HG03159 (cell line): ENCODE measurements at regions not wholly inside any gene's neighbourhood (a gene's known extent, or its start where the extent isn't known, plus 50 kb on each side); places are given as distances from the start of the nearest gene placed in this dataset.

ENCODE experiments used
- ATAC-seq: cut with Tn5 transposase; IDR thresholded peaks from one replicate; pipeline ENCODE4 v1.9.1; 2021; ENCODE audit warnings: mild to moderate bottlenecking, moderate library complexity; ENCODE audit not compliant: unreplicated experiment

DNA sequence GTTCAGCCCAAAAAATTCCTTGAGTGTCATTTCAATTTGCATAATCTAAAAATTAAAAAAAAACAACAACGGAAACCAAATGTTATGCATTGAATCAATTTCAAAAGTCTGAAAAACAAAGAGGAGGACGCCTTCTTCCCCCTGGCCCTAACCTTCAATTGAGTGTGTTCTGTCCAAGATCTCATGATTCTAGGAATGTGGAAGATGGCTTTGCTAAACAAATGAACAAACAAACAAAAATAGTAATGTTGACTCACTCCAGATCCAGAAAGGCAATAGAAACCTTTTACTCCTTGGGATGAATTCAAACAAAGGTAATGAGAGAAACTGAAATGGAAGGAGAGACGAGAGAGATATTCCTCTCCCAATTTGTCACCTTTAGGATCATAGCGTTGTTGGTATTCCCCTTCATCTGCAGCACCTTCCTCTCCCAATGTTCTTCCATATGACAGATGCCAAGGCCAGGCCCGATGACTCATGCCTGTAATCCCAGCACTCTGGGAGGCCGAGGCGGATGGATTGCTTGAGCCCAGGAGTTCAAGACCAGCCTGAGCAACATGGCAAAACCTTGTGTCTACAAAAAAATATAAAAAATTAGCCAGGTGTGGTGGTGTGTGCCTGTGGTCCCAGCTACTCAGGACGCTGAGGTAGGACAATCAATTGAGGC, 109.2 kb upstream of the ADGRF1 start:
- no peak for ATAC-seq

DNA sequence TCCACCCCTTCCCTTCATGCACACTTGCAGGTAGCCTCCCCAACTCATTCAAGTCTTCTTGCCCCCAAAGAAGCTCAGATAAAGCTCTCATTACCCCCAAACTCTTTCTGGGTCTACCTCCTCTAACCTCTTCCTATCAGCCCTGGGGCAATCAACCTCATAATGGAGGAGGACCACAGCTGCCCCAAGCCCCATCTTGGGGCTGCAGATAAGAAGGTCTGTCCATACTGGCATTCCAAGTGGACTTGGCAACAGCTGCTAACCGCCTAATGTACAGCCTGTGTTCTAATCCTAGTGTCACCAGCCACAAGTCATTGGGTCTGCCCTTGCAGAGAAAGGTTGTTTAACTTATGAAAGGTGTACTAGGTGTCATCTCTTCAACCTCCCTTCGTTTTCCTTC, 107.4 kb upstream of the ADGRF1 start:
- no peak for ATAC-seq

DNA sequence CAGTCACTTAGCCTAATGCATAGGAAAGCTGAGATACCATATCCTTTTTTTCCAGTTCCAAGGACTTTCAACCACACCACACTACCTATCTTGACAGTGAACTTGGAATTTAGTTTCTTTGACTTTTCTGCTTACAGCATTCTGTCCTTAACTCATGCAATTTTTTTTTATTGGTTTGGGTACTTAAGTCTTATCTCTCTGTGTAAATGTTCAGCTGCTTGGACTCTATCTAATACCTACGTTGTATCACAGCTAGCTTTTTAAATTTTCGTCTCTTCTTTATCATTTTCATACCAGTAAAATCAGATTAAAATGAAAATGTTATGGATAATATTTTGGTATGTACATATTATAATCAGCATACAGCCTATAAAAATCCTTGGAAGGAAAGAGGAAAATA, 106.9 kb upstream of the ADGRF1 start:
- ATAC-seq: no peak

DNA sequence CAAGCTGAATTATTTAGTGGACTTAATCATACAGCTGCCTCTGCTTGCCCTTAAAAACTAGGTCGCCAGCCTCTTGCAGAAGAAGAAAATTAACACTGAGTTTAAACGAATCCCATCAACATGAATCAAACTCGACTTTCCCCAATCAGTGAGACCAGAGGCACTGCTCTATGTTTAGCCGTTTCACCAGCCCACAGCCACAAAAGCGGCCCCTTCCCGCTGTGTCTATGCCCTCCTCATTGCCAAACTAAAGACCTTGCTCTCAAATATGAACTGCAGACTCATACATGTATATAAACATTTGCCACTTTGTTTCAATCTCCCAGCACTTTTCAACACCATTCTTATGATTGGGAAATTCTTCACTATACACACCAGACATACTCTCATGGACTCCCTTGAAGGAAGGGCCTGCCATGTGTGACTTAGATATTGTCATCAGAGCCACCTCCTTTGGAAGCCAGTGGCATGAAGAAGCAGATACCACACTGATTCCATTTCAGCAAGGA, 105.8 kb upstream of the ADGRF1 start:
- no peak for ATAC-seq

DNA sequence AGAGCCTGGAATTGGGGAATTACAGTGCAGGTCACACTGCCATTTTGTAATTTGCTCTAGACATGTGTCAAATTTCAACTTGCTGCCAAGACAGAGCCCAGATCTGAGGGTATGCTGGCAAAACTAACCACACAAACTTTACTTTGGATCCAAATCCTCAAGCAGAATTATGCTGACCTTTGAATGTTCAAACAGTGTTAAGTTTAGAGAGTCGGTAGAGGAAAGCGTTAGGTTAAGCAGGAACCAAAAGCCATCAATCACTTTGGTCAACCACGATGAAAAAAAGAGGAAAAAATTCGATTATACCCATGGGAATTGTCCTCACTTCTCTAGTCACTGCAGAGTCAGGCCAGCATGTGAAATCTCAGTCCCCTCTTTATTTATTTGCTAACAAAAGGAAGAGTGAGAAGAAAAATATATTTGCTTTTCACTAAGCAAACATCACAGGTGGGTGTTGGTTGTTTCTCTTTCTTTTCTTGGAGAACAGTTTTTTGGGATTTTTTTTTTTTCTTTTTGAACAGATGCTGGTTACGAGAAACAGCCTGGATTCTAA, 105.1 kb upstream of the ADGRF1 start:
- ATAC-seq: no peak

DNA sequence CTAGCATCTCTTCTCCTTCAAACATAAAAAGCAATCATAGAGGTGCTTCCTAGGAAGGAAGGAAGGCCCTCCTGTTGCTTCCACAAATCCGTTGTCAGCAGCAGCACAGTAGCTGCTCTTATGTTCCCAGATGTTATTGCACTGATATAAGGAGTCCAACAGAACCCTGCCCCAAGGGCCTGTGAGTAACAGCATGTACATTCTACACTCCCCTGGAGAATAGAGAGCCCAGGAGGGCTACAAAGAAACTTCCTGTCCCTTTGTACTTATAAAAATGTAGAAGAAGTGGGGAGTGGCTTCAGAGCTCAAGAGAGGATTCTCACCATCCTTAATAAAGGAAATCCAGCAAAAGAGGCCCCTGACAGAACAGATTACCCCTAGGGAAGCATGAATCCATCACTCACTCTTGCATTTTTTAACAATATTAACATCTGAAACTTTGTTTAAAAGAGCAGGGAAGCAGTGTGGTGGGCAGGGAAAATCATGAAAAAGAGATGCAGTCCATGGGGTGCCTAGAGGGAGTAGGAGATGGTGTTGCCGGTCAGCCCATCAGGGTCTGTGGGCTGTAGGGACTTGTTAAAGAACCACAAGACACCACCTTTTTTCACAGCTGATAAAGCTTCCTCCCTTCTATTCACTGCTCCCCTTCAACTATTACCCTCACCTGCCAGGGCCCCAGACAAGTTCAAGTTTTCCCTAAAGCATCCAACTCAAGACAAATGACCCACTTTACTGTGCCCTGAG, 104.5 kb upstream of the ADGRF1 start:
- no peak for ATAC-seq

DNA sequence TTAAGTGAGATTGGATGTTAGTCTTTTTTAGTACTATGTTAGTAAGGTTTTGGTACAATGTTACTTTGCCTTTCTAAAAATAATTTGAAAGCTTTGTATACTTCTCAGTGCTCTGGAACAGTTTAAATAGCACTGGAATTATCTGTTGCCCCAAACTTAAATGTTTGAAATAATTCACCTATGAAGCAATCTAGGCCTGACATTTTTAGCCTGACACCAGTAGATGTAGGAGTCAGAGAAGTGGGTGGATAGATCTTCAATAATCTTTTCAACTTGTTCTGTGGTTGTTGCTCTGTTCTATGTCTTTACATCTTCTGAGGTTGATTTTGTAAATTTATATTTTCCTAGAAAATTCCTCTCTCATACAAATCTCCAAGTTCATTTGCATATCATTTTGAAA, 103.1 kb upstream of the ADGRF1 start:
- ATAC-seq: no peak

DNA sequence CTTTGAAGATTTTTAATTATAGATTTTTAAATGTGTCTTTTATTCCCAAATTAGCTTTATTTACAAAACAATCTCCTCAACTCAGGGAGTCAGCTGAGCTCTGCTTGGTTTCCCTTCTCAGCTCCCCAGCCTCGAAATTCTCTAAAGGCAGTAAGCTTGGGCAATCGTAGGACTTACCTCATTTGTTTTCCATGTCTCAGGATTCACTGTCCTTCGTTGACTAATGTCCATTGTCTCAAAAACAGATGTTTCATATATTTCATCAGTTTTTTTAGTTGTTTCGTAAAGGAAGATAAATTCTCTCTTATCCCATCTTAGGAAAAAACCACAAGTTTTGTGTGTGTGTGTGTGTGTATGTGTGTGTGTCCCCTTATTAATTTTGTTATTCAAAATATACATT, 102.2 kb upstream of the ADGRF1 start:
- no peak for ATAC-seq

DNA sequence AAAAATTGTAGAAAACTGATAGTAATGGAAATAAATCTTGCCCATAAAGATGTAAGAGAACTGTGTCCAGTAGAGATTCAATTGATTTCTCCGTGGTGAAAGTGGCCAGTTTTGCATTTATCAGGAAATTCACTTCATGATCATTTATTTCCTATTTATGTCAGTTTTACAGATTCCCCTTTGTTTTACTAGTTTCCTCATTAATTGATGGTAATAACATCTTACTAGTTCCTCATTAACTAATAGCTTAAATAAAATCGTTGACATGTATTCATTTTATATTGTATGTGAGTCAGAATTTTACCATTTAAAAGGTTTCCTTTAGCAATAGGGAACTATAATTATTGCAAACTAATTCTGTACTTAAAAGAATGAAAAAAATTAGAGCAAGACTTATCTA, 99.8 kb upstream of the ADGRF1 start:
- ATAC-seq: no peak

DNA sequence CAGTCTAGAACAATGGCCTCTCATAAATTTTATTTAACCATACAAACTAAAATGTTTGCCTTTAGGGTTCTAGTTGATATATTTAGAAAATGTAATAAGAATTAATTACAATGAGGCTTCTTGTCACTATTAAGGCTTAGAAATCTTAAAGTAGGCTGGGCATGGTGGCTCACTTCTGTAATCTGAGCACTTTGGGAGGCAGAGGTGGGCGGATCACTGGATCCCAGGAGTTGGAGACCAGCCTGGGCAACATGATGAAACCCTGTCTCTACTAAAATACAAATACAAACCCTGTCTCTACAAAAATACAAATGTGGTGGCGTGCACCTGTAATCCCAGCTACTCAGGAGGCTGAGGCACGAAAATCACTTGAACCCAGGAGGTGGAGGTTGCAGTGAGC, 99.0 kb upstream of the ADGRF1 start:
- no peak for ATAC-seq

DNA sequence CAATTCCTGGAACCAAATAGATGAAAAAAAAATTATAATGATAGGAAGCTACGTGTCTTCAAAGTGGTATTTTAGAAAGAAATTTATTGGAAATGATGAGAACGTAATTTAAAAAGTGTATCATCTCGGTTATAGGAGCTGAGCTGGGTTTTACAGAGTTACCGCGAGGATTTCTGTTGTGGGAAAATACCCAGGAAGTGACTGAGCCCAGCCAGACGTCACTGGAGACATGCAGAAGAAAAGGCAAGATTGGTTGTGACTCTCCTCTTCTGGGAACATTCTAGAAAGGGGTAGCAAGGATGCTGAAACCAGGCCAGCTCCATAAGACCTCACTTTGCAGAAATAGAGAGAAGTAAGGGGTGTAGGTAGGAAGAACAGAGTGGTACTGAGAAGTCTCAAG, 95.9 kb upstream of the ADGRF1 start:
- ATAC-seq: no peak

DNA sequence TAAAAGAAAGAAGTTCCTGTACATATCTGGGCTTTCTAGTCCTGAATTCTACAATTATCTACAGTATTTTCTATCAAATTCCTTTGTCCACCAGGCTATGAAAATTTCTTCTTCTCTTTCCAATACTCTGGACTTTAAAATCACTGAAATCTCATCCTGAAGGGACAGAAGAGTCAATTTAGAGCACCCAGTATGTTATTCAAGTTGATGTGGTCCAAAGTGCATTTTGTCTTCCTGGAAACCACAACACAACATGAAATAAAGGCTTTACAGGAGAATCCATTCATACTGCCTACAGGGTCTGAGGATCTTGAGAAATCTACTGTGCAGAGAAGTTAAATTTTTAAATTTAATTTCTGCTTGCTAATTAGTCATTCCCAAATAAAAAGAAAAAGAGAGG, 94.9 kb upstream of the ADGRF1 start:
- no peak for ATAC-seq

DNA sequence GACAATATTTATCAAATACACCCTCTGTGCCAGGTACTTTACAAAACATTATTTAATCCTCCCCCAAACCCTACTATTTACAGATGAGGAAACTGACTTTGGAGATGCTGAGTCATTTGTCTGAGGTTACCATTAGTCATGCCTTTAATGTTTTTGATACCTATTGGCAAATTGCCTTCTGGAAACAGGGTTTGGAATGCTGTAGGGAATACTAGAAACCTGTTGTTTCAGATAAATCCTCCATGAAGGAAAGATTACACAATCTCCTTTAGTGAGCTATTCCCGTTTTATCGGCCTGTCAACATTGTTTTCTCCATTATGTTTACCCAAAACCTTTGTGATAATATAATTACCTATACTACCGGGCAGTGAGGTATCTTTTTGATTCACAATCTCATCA, 93.6 kb upstream of the ADGRF1 start:
- ATAC-seq: no peak

DNA sequence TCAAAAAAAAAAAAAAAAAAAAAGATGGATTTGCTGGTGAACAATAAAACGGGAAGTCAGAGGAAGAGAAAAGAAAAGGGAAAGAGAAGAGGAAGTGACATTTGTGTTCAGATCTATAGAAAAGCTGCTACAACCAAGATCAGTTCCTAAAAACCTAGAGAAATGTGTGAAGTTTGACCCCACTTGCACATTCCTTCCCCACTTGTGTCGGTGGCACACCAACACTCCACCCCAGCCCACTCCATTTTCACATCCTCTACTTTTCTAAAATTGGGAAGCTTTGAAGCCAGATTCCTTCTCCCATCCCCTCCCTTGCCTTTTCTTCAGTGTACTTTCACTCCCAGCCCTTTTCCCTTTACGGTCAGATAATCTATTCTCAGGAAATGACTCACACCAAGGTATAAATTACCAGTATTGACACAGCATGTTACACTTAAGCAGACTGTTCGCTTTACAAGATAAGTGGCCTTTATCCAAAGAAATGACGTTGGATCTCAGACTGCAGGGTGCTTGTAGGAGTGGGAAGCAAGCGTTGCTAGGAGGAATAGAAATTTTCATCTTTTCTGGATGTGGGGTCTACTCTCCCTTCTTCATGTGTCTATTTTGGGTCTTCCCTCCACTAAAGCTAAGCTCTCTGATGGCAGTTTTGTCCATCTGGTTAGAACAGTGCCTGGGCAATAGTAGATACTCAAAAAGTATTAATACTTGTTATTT, 92.5 kb upstream of the ADGRF1 start:
- no peak for ATAC-seq

DNA sequence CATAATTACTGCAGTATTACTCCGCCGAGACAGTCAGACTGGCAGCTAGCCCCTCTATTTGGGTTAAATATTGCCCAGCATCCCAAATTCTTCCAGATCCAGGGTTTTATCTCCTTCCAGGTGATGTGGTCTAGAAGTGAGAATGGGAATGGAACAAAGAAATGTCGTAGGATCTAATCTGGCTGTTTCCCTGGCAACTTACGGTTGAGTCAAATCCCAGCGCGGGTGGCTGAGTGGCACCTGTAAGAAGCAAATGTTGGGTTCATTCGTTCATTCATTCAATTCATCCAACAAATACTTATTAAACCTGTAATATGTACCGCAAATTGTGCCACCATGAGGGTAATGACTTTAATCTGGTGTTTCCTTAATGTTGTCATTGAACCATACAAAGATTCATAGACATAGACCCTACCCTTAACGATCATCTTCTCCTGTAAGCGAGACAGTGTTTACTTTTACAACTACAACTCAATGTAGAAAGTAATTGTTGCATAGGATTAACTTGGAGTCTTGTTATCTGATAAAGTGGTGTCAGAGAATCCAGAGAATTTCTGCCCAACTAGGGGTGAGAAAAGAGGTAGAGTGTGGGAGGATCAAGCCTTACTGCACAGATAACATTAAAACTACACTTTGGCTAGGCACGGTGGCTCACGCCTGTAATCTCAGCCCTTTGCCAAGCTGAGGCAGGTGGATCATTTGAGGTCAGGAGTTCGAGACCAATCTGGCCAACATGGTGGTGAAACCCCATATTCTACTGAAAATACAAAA, 91.3 kb upstream of the ADGRF1 start:
- no peak for ATAC-seq

DNA sequence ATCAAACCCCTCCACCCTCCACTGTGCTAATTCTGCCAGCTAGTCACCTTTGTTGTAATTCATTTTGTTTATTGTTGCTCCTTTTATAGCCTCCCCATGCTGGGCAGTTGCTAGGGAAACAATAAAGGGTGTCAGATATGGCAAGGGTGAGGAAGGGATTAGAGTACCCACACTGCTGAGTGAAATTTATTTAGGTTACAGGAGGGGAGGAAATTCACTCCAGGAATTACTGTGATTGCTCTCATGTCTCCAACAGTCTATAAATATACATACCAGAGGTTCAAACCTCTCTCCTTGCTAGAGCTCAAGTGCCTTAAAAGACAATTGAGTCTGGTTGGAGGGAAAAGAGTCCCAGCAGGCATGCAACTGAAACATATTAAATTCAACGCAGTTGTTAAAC, 90.6 kb upstream of the ADGRF1 start:
- no peak for ATAC-seq

DNA sequence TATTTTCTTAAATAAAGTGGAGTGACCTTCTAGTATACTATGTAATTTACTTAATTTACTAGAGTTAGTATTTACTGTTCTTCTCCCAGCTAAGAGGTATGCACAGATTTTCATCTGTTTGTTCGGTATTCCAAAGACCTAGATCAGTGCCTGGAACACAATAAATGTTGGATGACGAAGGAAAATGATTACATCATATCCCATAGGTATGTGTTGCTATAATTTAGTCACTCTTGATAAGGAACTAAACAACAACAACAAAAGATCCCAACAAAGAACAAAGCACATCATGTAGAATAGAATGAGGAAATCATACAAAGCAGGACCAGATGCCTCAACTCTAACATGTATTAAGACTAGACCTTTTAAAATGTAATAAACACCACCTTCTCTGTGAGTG, 89.6 kb upstream of the ADGRF1 start:
- no peak for ATAC-seq

DNA sequence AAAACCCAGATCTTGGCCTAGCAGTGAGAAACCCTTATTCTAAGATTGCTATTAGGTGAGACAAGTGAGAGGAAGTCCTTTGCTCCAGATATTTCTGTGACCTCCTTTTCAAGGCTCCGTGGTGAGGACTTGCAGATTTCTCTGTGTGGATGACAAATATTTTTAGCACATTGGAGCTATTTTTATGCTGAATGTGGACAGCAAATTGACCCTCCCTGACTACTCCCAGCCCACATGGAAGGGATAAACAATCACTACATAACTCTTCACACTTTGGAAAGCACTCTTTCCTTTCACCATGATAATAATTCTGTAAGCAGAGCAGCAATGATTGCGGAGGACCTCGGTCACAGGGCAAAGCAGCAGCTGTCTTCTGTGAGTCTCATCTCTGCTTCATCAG, 88.0 kb upstream of the ADGRF1 start:
- ATAC-seq: no peak

DNA sequence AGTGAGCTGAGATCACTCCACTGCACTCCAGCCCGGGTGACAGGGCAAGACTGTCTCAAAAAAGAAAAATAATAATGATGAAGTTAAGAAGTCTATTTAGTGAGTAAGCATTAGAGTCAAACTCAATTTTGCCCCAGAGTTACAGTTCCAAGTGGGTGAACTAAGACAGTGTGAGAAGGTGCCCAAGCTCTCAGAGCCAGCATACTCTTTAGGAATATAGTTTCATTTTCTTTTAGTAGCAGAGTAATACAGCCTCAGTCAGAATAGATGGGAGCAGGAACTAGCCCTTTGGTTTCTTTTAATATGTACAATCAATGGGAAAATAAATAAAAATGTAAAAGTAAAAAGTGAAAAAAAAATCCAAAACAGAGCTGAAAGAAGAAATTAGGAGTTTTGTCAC, 87.0 kb upstream of the ADGRF1 start:
- ATAC-seq: no peak

DNA sequence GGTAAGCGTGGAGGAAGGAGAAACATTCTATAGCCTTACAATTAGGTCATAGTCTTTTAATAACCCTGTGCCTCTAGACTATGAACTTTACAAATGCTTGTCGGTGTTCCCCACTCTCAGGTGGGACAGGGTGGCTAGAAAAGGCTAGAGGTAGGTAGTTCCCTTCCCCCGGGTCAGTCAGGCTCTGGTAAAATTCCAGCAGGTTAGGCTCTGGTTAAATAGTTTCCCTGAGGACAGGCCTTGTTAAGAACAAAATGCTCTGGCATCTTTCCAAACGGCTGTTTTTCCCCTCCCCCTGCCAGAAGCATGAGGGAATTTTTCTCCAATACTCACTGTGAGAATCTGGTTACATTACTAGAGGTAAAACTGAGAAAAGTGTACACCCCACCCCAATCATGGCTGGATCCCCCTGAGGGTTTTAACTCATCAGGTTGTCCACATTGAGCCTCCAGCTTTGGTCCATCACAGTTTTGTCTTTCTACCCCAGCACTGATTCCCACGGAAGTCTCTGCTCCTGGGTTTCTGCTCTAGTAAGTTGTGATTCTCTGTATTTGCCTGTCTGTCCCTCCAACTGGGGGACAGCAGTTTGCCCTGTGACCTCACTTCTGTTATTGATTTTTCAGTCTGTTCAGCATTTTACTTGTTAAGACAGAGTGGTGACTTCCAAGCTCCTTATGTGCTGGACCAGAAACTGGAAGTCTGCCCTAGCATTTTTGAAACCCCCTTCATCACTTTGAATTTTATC, 84.7 kb upstream of the ADGRF1 start:
- no peak for ATAC-seq
